Thoracic aorta (tissue), 2 donors: ENCODE measurements at regions not wholly inside any gene's neighbourhood (a gene's known extent, or its start where the extent isn't known, plus 50 kb on each side); places are given as distances from the start of the nearest gene placed in this dataset.

Source experiments
- ATAC-seq: fragments of 150-250 bp; one replicate; pipeline ENCODE4 v1.8.0; 2017; ENCODE audit warnings: low read depth; ENCODE audit not compliant: insufficient number of reproducible peaks, low FRiP score
- DNase-seq: peaks from one replicate; pipeline ENCODE4 v3.0.0-alpha.2; 2020; ENCODE audit warnings: low spot score
- H3K27ac ChIP-seq, 2 donors: fragments of 200-600 bp; sonication (generic); 1 replicate in 1 of 2; 2 replicates in 1 of 2; pipeline ENCODE4 v1.5.1; 2016; ENCODE audit warnings: mild to moderate bottlenecking in 2 of 2, moderate library complexity in 2 of 2
- H3K27me3 ChIP-seq: fragments of 200-600 bp; sonication (generic); replicated peaks from 2 replicates; pipeline ENCODE4 v1.6.0; 2016; ENCODE audit warnings: mild to moderate bottlenecking; ENCODE audit not compliant: insufficient read depth
- H3K36me3 ChIP-seq: fragments of 200-600 bp; sonication (generic); one replicate; pipeline ENCODE4 v1.5.1; 2016
- H3K4me1 ChIP-seq, 2 donors: fragments of 200-600 bp; sonication (generic); 1 replicate in 1 of 2; 2 replicates in 1 of 2; pipeline versions ENCODE4 v1.5.1 to v1.6.0; 2016; ENCODE audit warnings: low read depth in 2 of 2, mild to moderate bottlenecking in 1 of 2; ENCODE audit not compliant: control insufficient read depth in 1 of 2
- H3K4me3 ChIP-seq: fragments of 200-600 bp; sonication (generic); 2 replicates; pipeline ENCODE4 v1.5.1; 2016; ENCODE audit warnings: mild to moderate bottlenecking
- H3K9me3 ChIP-seq: fragments of 200-600 bp; sonication (generic); 2 replicates; pipeline ENCODE4 v1.5.1; 2016
- CTCF ChIP-seq: fragments of 200-600 bp; sonication (generic); IDR thresholded peaks from one replicate; pipeline ENCODE4 v1.5.1; 2019; ENCODE audit warnings: antibody characterized with exemption

GRCh38 chr13:30103161-30103840 lies 204.1 kb downstream of the KATNAL1 start:
- Histone ChIP-seq H3K4me3 (no peak overlapping the region), H3K27me3 (no peaks in the 10 kb centered on the region), H3K27ac (no peak overlapping the region), H3K9me3 (no peaks in the 10 kb centered on the region), H3K36me3 (no peaks in the 10 kb centered on the region), H3K4me1 (no peaks in the 10 kb centered on the region)
- DNase-seq (no peak), ATAC-seq (no peak)
- TF ChIP-seq CTCF = no peak

- H3K27me3 ChIP-seq = no peaks in the 10 kb centered on the region
- DNase-seq (no peak), ATAC-seq (no peak)
- no peaks in the 10 kb centered on the region for H3K36me3 ChIP-seq
- H3K4me1 ChIP-seq = no peaks in the 10 kb centered on the region
- TF ChIP-seq CTCF = no peak
- H3K27ac ChIP-seq = no peak overlapping the region
- no peaks in the 10 kb centered on the region for H3K9me3 ChIP-seq
- no peak overlapping the region for H3K4me3 ChIP-seq
These were observed 207.1 kb downstream of the KATNAL1 start for GRCh38 chr13:30100226-30100625.

GRCh38 chr13:30097701-30098100 lies 209.7 kb downstream of the KATNAL1 start:
- no peak overlapping the region for H3K27ac ChIP-seq
- TF ChIP-seq CTCF = no peak
- no peak for ATAC-seq
- no peaks in the 10 kb centered on the region for H3K4me1 ChIP-seq
- H3K27me3 ChIP-seq = no peaks in the 10 kb centered on the region
- H3K9me3 ChIP-seq = no peaks in the 10 kb centered on the region
- no peaks in the 10 kb centered on the region for H3K36me3 ChIP-seq
- no peak overlapping the region for H3K4me3 ChIP-seq
- DNase-seq = no peak

- no peak for TF ChIP-seq CTCF
- Histone ChIP-seq H3K27ac (no peak overlapping the region), H3K9me3 (no peaks in the 10 kb centered on the region), H3K4me3 (no peak overlapping the region), H3K4me1 (no peaks in the 10 kb centered on the region), H3K27me3 (no peaks in the 10 kb centered on the region), H3K36me3 (no peaks in the 10 kb centered on the region)
- ATAC-seq (no peak), DNase-seq (no peak)
These were observed 210.3 kb downstream of the KATNAL1 start for GRCh38 chr13:30097089-30097488.

- Histone ChIP-seq H3K36me3 (no peaks in the 10 kb centered on the region), H3K9me3 (no peaks in the 10 kb centered on the region), H3K27ac (no peak overlapping the region), H3K4me3 (no peak overlapping the region), H3K27me3 (no peaks in the 10 kb centered on the region), H3K4me1 (no peaks in the 10 kb centered on the region)
- ATAC-seq (no peak), DNase-seq (no peak)
- TF ChIP-seq CTCF = no peak
These were observed 213.3 kb downstream of the KATNAL1 start for GRCh38 chr13:30094015-30094414.
